ENCODE measurements at regions not wholly inside any gene's neighbourhood (a gene's known extent, or its start where the extent isn't known, plus 50 kb on each side); places are given as distances from the start of the nearest gene placed in this dataset.

DNA sequence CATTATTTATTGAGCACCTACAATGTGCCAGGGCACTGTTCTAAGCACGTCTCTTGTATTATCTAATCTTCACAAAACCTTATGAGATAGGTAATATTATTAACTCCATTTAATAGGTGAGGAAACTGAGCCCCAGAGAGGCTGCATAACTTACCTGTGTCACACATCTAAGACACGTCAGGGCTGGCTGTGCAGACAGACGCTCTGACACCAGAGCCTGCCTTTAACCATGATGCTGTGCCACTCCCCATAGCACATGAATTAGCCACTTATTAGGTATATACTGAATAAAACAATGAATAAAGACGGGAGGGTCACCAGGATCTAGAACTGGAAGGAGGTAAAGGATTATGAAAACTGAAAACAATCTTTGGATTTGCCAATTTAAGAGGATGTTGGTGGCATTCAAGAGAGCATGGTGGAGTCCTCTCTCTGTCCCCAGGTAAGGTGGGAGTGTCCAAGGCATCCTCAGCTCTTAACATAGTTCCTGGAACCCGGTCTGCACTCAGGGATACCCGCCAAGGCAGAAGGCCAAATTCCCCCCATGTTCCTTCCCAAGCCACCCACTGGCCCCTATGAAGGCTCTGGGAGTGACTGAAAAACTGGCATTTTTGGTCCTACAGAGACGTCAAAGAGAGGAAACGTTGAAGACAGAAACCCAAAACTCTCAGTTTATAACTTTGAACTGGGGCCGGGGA is 479.7 kb downstream of the FOXO1 start:
- Histone ChIP-seq H3K27me3 (ENCODE audit: control insufficient read depth, insufficient read depth, low read length) (no peaks in the 10 kb centered on the region), H3K9me3 (ENCODE audit: control insufficient read depth in 2 of 3, insufficient read depth in 1 of 3, low read length in 3 of 3) (no peaks in the 10 kb centered on the region), H3K36me3 (ENCODE audit: control insufficient read depth in 2 of 3, insufficient read depth in 3 of 3, low read length in 3 of 3) (no peaks in the 10 kb centered on the region), H3K4me1 (ENCODE audit: control insufficient read depth in 2 of 3, insufficient read depth in 2 of 3, low read depth in 1 of 3, low read length in 3 of 3) (peaks cover 0 to 6% (median 4%) of the 10 kb centered on the region in 3 donors), H3K4me3 (ENCODE audit: low read length in 3 of 3) (no peak overlapping the region), H3K9ac (ENCODE audit: low read length in 3 of 3) (no peak overlapping the region), H3K27ac (ENCODE audit: low read depth in 2 of 2, low read length in 2 of 2) (no peak overlapping the region)
- TF ChIP-seq, protein P1, sequence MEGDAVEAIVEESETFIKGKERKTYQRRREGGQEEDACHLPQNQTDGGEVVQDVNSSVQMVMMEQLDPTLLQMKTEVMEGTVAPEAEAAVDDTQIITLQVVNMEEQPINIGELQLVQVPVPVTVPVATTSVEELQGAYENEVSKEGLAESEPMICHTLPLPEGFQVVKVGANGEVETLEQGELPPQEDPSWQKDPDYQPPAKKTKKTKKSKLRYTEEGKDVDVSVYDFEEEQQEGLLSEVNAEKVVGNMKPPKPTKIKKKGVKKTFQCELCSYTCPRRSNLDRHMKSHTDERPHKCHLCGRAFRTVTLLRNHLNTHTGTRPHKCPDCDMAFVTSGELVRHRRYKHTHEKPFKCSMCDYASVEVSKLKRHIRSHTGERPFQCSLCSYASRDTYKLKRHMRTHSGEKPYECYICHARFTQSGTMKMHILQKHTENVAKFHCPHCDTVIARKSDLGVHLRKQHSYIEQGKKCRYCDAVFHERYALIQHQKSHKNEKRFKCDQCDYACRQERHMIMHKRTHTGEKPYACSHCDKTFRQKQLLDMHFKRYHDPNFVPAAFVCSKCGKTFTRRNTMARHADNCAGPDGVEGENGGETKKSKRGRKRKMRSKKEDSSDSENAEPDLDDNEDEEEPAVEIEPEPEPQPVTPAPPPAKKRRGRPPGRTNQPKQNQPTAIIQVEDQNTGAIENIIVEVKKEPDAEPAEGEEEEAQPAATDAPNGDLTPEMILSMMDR (IDR thresholded peaks at IDR 0.05; ENCODE audit: borderline replicate concordance, extremely low read depth, insufficient read depth) = no peak
- no peak for FAIRE-seq
- intact Hi-C loops (cut with DNase I) = no loop called here
- DNase-seq = no peak

- H3K9ac ChIP-seq (ENCODE audit: low read length in 3 of 3) = no peak overlapping the region
- H3K4me1 ChIP-seq (ENCODE audit: control insufficient read depth in 2 of 3, insufficient read depth in 2 of 3, low read depth in 1 of 3, low read length in 3 of 3) = peaks cover 0 to 6% (median 4%) of the 10 kb centered on the region in 3 donors
- DNase-seq (no peak), FAIRE-seq (no peak)
- H3K36me3 ChIP-seq (ENCODE audit: control insufficient read depth in 2 of 3, insufficient read depth in 3 of 3, low read length in 3 of 3) = no peaks in the 10 kb centered on the region
- TF ChIP-seq, protein P1 (IDR thresholded peaks at IDR 0.05; ENCODE audit: borderline replicate concordance, extremely low read depth, insufficient read depth) = no peak
- H3K27ac ChIP-seq (ENCODE audit: low read depth in 2 of 2, low read length in 2 of 2) = no peak overlapping the region
- intact Hi-C loops (cut with DNase I) = no loop called here
- H3K27me3 ChIP-seq (ENCODE audit: control insufficient read depth, insufficient read depth, low read length) = no peaks in the 10 kb centered on the region
- H3K4me3 ChIP-seq (ENCODE audit: low read length in 3 of 3) = no peak overlapping the region
- H3K9me3 ChIP-seq (ENCODE audit: control insufficient read depth in 2 of 3, insufficient read depth in 1 of 3, low read length in 3 of 3) = no peaks in the 10 kb centered on the region
Measured at GRCh38 chr13:40187324-40187795, 479.1 kb downstream of the FOXO1 start.

DNA sequence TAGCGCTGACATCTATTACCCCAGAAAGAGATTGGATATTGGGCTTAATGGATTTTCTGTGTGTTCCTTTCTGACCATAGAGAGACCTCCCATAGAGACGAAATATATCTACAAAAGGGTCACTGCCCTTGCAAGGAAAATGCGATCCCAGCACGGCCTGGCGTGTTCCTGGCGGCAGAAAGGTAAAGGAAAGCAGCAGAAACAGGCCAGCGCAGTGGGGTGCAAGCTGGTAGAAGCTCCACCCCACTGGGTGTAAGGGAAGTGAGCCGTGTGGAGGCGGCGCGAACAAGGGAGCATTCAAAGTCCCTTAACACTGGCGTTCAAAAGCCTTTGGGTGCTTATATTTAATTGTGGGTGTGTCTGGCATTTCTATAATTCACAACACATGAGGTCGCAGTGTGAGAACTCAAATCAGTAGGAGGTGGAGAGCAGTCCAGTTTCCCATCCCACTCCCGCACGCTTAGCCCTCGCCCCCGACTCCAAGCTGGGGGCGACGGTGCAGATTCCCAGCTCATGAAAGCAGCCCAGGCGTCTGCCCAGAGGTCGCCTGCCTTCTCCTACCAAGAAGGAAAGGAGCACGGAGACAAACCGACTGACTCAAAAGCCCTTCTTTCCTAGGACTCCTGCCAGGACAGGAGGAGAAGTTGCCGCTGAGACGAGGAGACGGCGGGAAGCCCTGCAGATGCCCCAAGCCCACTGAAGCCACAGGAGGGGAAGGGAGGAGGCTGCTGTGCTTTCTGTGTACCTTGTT is 478.4 kb downstream of the FOXO1 start:
- DNase-seq (no peak), FAIRE-seq (no peak)
- Histone ChIP-seq H3K9me3 (ENCODE audit: control insufficient read depth in 2 of 3, insufficient read depth in 1 of 3, low read length in 3 of 3) (no peaks in the 10 kb centered on the region), H3K27me3 (ENCODE audit: control insufficient read depth, insufficient read depth, low read length) (no peaks in the 10 kb centered on the region), H3K36me3 (ENCODE audit: control insufficient read depth in 2 of 3, insufficient read depth in 3 of 3, low read length in 3 of 3) (no peaks in the 10 kb centered on the region), H3K9ac (ENCODE audit: low read length in 3 of 3) (no peak overlapping the region), H3K4me3 (ENCODE audit: low read length in 3 of 3) (no peak overlapping the region), H3K27ac (ENCODE audit: low read depth in 2 of 2, low read length in 2 of 2) (no peak overlapping the region), H3K4me1 (ENCODE audit: control insufficient read depth in 2 of 3, insufficient read depth in 2 of 3, low read depth in 1 of 3, low read length in 3 of 3) (peaks cover 0 to 6% (median 4%) of the 10 kb centered on the region in 3 donors)
- TF ChIP-seq, protein P1 (IDR thresholded peaks at IDR 0.05; ENCODE audit: borderline replicate concordance, extremely low read depth, insufficient read depth) = no peak
- intact Hi-C loops (cut with DNase I) = no loop called here
